Esophagus squamous epithelium (tissue), 4 donors: ENCODE measurements at regions not wholly inside any gene's neighbourhood (a gene's known extent, or its start where the extent isn't known, plus 50 kb on each side); places are given as distances from the start of the nearest gene placed in this dataset.

Experiments used
- CTCF ChIP-seq, 6 experiments: fragments of 450-650 bp in 4 of 6; fragments of 200-600 bp in 2 of 6; sonication (generic) in 2 of 6; IDR thresholded peaks; one replicate each; pipeline ENCODE4 v1.5.1; 2016 to 2019; ENCODE audit warnings: antibody characterized with exemption in 6 of 6, mild to moderate bottlenecking in 4 of 6, moderate library complexity in 4 of 6
- POLR2A ChIP-seq, 4 donors: fragments of 450-650 bp; IDR thresholded peaks; one replicate each; pipeline ENCODE4 v1.6.1; 2017; ENCODE audit warnings: antibody characterized with exemption in 4 of 4, mild to moderate bottlenecking in 4 of 4, moderate library complexity in 3 of 4

DNA sequence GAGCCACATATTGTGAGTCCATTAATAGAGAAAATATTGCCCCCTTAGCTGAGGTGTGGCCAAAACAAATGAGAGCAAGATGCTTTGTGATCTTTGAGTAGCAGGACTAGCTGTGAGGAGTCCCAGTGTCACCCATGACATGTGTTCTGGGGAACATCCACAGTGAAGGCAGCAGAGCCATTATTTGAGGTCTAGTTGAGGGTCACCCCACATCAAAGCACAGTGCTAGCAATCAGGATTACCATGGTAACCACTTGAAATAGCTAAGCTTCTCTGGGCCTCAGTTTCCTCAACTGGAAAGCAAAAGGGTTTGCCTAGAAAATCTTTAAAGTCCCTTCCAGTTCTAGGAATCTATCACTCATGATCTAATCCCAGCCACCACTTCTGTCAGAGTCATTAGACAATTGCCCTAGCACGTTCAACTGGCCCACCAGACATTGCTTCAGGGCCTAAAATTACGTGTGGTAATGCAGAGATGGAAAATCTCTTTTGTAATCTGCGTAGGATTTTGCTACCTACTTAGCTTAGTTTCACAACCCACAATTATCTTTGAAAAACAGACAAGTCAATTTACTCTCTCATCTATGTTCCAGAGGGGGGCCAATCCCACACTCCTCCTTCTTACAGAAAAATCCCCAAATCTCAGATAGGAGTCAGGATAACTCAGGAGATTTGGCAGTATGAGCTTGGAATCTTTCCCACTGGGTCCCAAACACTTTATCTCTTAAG, 251.2 kb upstream of the EGLN3 start:
- no peak for TF ChIP-seq CTCF (IDR thresholded peaks at IDR 0.05)
- TF ChIP-seq POLR2A (IDR thresholded peaks at IDR 0.05): no peak
